Breast epithelium (tissue), 4 donors: ENCODE measurements at regions not wholly inside any gene's neighbourhood (a gene's known extent, or its start where the extent isn't known, plus 50 kb on each side); places are given as distances from the start of the nearest gene placed in this dataset.

Experiments
- DNase-seq, 2 donors: peaks; one replicate each; pipeline ENCODE4 v3.0.0-alpha.2; 2019; ENCODE audit warnings: low spot score in 2 of 2
- H3K27ac ChIP-seq, 2 donors: fragments of 200-600 bp; sonication (generic) in 1 of 2; one replicate each; pipeline ENCODE4 v1.5.1; 2016 to 2019; ENCODE audit warnings: mild to moderate bottlenecking in 1 of 2
- H3K27me3 ChIP-seq, 2 donors: fragments of 200-600 bp; sonication (generic) in 1 of 2; one replicate each; pipeline versions ENCODE4 v1.5.1 to v1.6.0; 2017 to 2019; ENCODE audit warnings: control low read depth in 1 of 2, mild to moderate bottlenecking in 1 of 2
- H3K36me3 ChIP-seq: fragments of 200-600 bp; one replicate; pipeline ENCODE4 v1.5.1; 2019
- H3K4me1 ChIP-seq, 2 donors: fragments of 200-600 bp; sonication (generic); one replicate each; pipeline ENCODE4 v1.5.1; 2016 to 2019; ENCODE audit warnings: control low read depth in 1 of 2
- H3K4me3 ChIP-seq, 3 donors: fragments of 200-600 bp; sonication (generic); 1 replicate in 2 of 3; 2 replicates in 1 of 3; pipeline ENCODE4 v1.5.1; 2016 to 2019; ENCODE audit warnings: mild to moderate bottlenecking in 3 of 3, moderate library complexity in 2 of 3
- H3K9me3 ChIP-seq, 2 donors: fragments of 200-600 bp; sonication (generic) in 1 of 2; one replicate each; pipeline ENCODE4 v1.5.1; 2016 to 2019; ENCODE audit warnings: control low read depth in 1 of 2
- CTCF ChIP-seq, 3 donors: fragments of 450-650 bp; IDR thresholded peaks; one replicate each; pipeline ENCODE4 v1.5.1; 2016 to 2017; ENCODE audit warnings: antibody characterized with exemption in 3 of 3, mild to moderate bottlenecking in 3 of 3, moderate library complexity in 3 of 3
- POLR2A ChIP-seq: fragments of 450-650 bp; IDR thresholded peaks from one replicate; pipeline ENCODE4 v1.6.1; 2016; ENCODE audit warnings: antibody characterized with exemption, mild to moderate bottlenecking, moderate library complexity
- POLR2AphosphoS5 ChIP-seq, 3 donors: sonication (generic); formaldehyde crosslinking; IDR thresholded peaks; one replicate each; pipeline ENCODE4 v1.6.1; 2017; ENCODE audit warnings: antibody characterized with exemption in 3 of 3
- intact Hi-C: fragments of 100-400 bp; cut with DNase I; formaldehyde crosslinking; loops from one replicate; pipeline ENCODE4 v1.15.1; 2023; ENCODE audit warnings: low total_unique reads

- Histone ChIP-seq H3K36me3 (no peaks in the 10 kb centered on the region), H3K4me3 (no peak overlapping the region), H3K27ac (no peak overlapping the region), H3K27me3 (no peaks in the 10 kb centered on the region), H3K4me1 (no peaks in the 10 kb centered on the region), H3K9me3 (no peaks in the 10 kb centered on the region)
- intact Hi-C loops: no loop called here
- no peak for TF ChIP-seq CTCF (IDR thresholded peaks at IDR 0.05)
- TF ChIP-seq POLR2AphosphoS5 (IDR thresholded peaks at IDR 0.05): no peak
- TF ChIP-seq POLR2A: no peak
- DNase-seq: no peak
Observed at GRCh38 chr18:66761166-66761565, 157.3 kb upstream of the CDH19 start.

DNA sequence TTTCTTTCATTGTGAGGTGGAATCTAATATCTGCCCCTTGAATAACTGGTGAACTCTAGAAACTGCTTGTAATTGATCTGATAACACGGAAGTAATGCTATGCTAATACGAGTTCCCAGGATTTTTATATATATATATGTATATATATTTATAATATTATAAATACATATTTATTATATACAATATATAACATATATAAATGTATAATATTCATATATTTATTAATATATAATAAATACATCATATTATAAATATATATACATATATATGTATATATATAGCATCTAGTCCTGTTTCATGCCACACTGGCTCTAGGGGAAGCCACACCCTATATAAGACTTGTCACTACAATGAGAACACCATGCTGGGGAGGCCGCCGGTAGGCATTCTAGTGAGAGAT, 156.7 kb upstream of the CDH19 start:
- no peaks in the 10 kb centered on the region for H3K27me3 ChIP-seq
- intact Hi-C loops: no loop called here
- H3K9me3 ChIP-seq: no peaks in the 10 kb centered on the region
- no peaks in the 10 kb centered on the region for H3K36me3 ChIP-seq
- no peak for TF ChIP-seq CTCF (IDR thresholded peaks at IDR 0.05)
- no peak for TF ChIP-seq POLR2AphosphoS5 (IDR thresholded peaks at IDR 0.05)
- TF ChIP-seq POLR2A: no peak
- no peak for DNase-seq
- no peaks in the 10 kb centered on the region for H3K4me1 ChIP-seq
- H3K4me3 ChIP-seq: no peak overlapping the region
- H3K27ac ChIP-seq: no peak overlapping the region

GRCh38 chr18:66759050-66759828, 155.3 kb upstream of the CDH19 start:
- no peaks in the 10 kb centered on the region for H3K4me1 ChIP-seq
- no peaks in the 10 kb centered on the region for H3K36me3 ChIP-seq
- intact Hi-C loops: no loop called here
- H3K27ac ChIP-seq: no peak overlapping the region
- DNase-seq: no peak
- H3K4me3 ChIP-seq: no peak overlapping the region
- TF ChIP-seq POLR2AphosphoS5 (IDR thresholded peaks at IDR 0.05): no peak
- TF ChIP-seq CTCF (IDR thresholded peaks at IDR 0.05): no peak
- no peak for TF ChIP-seq POLR2A
- H3K27me3 ChIP-seq: no peaks in the 10 kb centered on the region
- no peaks in the 10 kb centered on the region for H3K9me3 ChIP-seq

GRCh38 chr18:66757946-66758345, 154.1 kb upstream of the CDH19 start:
- Histone ChIP-seq H3K9me3 (no peaks in the 10 kb centered on the region), H3K4me1 (no peaks in the 10 kb centered on the region), H3K4me3 (no peak overlapping the region), H3K27me3 (no peaks in the 10 kb centered on the region), H3K27ac (no peak overlapping the region), H3K36me3 (no peaks in the 10 kb centered on the region)
- TF ChIP-seq CTCF (IDR thresholded peaks at IDR 0.05) (no peak), POLR2AphosphoS5 (IDR thresholded peaks at IDR 0.05) (no peak), POLR2A (no peak)
- DNase-seq: no peak
- intact Hi-C loops: no loop called here

DNA sequence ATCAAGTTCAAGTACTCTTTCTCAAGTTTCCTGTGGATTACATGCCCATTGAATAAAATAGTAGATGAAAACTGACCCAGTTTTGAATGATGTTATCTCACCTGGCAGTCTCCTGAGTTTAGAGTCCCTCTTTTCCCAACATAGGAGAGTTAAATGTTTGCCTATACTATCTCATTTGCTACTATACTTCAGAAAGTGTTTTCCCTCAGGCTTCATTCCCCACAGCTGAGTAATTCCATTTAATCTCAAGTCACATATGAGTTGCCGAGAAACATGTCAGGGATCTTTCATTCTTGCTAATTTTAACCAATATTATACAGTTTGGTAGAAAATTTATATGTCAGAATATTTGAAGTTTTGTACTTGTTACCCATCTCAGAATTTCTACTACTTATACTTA, 150.4 kb upstream of the CDH19 start:
- DNase-seq: no peak
- no peaks in the 10 kb centered on the region for H3K9me3 ChIP-seq
- intact Hi-C loops: no loop called here
- H3K4me3 ChIP-seq: no peak overlapping the region
- no peak overlapping the region for H3K27ac ChIP-seq
- H3K4me1 ChIP-seq: no peaks in the 10 kb centered on the region
- H3K27me3 ChIP-seq: no peaks in the 10 kb centered on the region
- TF ChIP-seq POLR2A: no peak
- no peak for TF ChIP-seq CTCF (IDR thresholded peaks at IDR 0.05)
- no peak for TF ChIP-seq POLR2AphosphoS5 (IDR thresholded peaks at IDR 0.05)
- no peaks in the 10 kb centered on the region for H3K36me3 ChIP-seq
